ENCODE measurements at regions not wholly inside any gene's neighbourhood (a gene's known extent, or its start where the extent isn't known, plus 50 kb on each side); places are given as distances from the start of the nearest gene placed in this dataset.

- DNase-seq (ENCODE audit: low spot score), result no peak
Observed at GRCh38 chr13:74778946-74779345, 644.7 kb upstream of the KLF12 start.

GRCh38 chr13:74778087-74778486 lies 643.9 kb upstream of the KLF12 start:
- no peak for DNase-seq (ENCODE audit: low spot score)

- no peak for DNase-seq (ENCODE audit: low spot score)
Observed at GRCh38 chr13:74774264-74774663, 640.1 kb upstream of the KLF12 start.

- DNase-seq (ENCODE audit: low spot score), result no peak
Observed at GRCh38 chr13:74773248-74773647, 639.0 kb upstream of the KLF12 start.

GRCh38 chr13:74771964-74772363 lies 637.8 kb upstream of the KLF12 start:
- no peak for DNase-seq (ENCODE audit: low spot score)

- DNase-seq (ENCODE audit: low spot score), result no peak
Observed at GRCh38 chr13:74770361-74770760, 636.2 kb upstream of the KLF12 start.

GRCh38 chr13:74769333-74769732 lies 635.1 kb upstream of the KLF12 start:
- no peak for DNase-seq (ENCODE audit: low spot score)

GRCh38 chr13:74768521-74769085 lies 634.4 kb upstream of the KLF12 start:
- no peak for DNase-seq (ENCODE audit: low spot score)

- no peak for DNase-seq (ENCODE audit: low spot score)
Observed at GRCh38 chr13:74767050-74767449, 632.8 kb upstream of the KLF12 start.

GRCh38 chr13:74765955-74766354 lies 631.8 kb upstream of the KLF12 start:
- DNase-seq (ENCODE audit: low spot score), result no peak

GRCh38 chr13:74761801-74762757 lies 627.9 kb upstream of the KLF12 start:
- no peak for DNase-seq (ENCODE audit: low spot score)

- DNase-seq (ENCODE audit: low spot score), result no peak
Observed at GRCh38 chr13:74758188-74758587, 624.0 kb upstream of the KLF12 start.

- no peak for DNase-seq (ENCODE audit: low spot score)
Observed at GRCh38 chr13:74755065-74755464, 620.9 kb upstream of the KLF12 start.

- DNase-seq (ENCODE audit: low spot score), result no peak
Observed at GRCh38 chr13:74751739-74752138, 617.5 kb upstream of the KLF12 start.

GRCh38 chr13:74747186-74747955 lies 613.2 kb upstream of the KLF12 start:
- DNase-seq (ENCODE audit: low spot score), result no peak

- DNase-seq (ENCODE audit: low spot score), result no peak
Observed at GRCh38 chr13:74743992-74744391, 609.8 kb upstream of the KLF12 start.

GRCh38 chr13:74741732-74742131 lies 607.5 kb upstream of the KLF12 start:
- DNase-seq (ENCODE audit: low spot score), result no peak

GRCh38 chr13:74732736-74733385 lies 598.7 kb upstream of the KLF12 start:
- DNase-seq (ENCODE audit: low spot score), result no peak

GRCh38 chr13:74731731-74732130 lies 597.5 kb upstream of the KLF12 start:
- no peak for DNase-seq (ENCODE audit: low spot score)

GRCh38 chr13:74730556-74731331 lies 596.5 kb upstream of the KLF12 start:
- DNase-seq (ENCODE audit: low spot score), result no peak

- DNase-seq (ENCODE audit: low spot score), result no peak
Observed at GRCh38 chr13:74726206-74726605, 592.0 kb upstream of the KLF12 start.
